A549 (cell line): ENCODE measurements at regions not wholly inside any gene's neighbourhood (a gene's known extent, or its start where the extent isn't known, plus 50 kb on each side); places are given as distances from the start of the nearest gene placed in this dataset.

Experiments
- ATAC-seq, 2 experiments: fragments of 200-7000 bp in 1 of 2; fragments of >200 bp in 1 of 2; cut with Nextera tagmentation in 1 of 2; cut with Tn5 transposase in 1 of 2; 3 replicates each; pipeline versions ENCODE4 v1.8.0 to v1.9.1; 2018 to 2020; ENCODE audit warnings: mild to moderate bottlenecking in 1 of 2, moderate library complexity in 1 of 2
- CTCF ChIA-PET: fragments of 300-600 bp; sonication (Branson Sonifier 250); formaldehyde crosslinking; extraction: SDS; loops from one replicate; lab custom pipeline; 2021; ENCODE audit warnings: antibody characterized with exemption, inconsistent platforms; lab: Yijun Ruan, JAX
- POLR2A ChIA-PET: fragments of 350-600 bp; formaldehyde crosslinking; extraction: SDS; loops from one replicate; lab custom pipeline; 2021; ENCODE audit warnings: antibody characterized with exemption, inconsistent platforms; lab: Yijun Ruan, JAX
- DNase-seq, 2 experiments: peaks; one replicate each; pipeline versions ENCODE4 v3.0.0 to v3.0.0-alpha.2; 2011 to 2016; ENCODE audit warnings: low read depth in 1 of 2, low spot score in 1 of 2
- FAIRE-seq: peaks from 2 replicates; lab custom pipeline; 2011; peaks lifted over from hg19 to GRCh38; lab: Jason Lieb, UNC
- H3K27ac ChIP-seq, 2 experiments: fragments of >200 bp; sonication (Bioruptor Twin); formaldehyde crosslinking; 3 replicates each; pipeline ENCODE4 v1.5.1; 2016 to 2017
- H3K4me1 ChIP-seq: fragments of >200 bp; sonication (Bioruptor Twin); formaldehyde crosslinking; 3 replicates; pipeline ENCODE4 v1.6.1; 2016
- H3K4me2 ChIP-seq: fragments of >200 bp; sonication (Bioruptor Twin); formaldehyde crosslinking; 3 replicates; pipeline ENCODE4 v1.6.1; 2016
- H3K4me3 ChIP-seq: fragments of >200 bp; sonication (Bioruptor Twin); formaldehyde crosslinking; 3 replicates; pipeline ENCODE4 v1.5.1; 2016
- H3K9me3 ChIP-seq: fragments of >200 bp; sonication (Bioruptor Twin); formaldehyde crosslinking; 3 replicates; pipeline ENCODE4 v1.6.1; 2016
- ATOH8 ChIP-seq: fragments of 250-450 bp; sonication (Bioruptor Pico); IDR thresholded peaks from 2 replicates; pipeline ENCODE4 v1.5.0; 2020; ENCODE audit warnings: low read depth, mild to moderate bottlenecking, moderate library complexity
- CBX2 ChIP-seq: fragments of 200-600 bp; sonication (generic); IDR thresholded peaks from 2 replicates; pipeline ENCODE4 v1.6.1; 2016; ENCODE audit warnings: low read depth, mild to moderate bottlenecking, borderline replicate concordance
- CBX8 ChIP-seq: fragments of 200-600 bp; sonication (generic); IDR thresholded peaks from 2 replicates; pipeline ENCODE4 v1.6.1; 2016
- EP300 ChIP-seq, 2 experiments: fragments of >200 bp; sonication (Bioruptor Twin); formaldehyde crosslinking; IDR thresholded peaks; 2 replicates in 1 of 2; 3 replicates in 1 of 2; pipeline ENCODE4 v1.6.1; 2016 to 2017
- FOSL2 ChIP-seq, 2 experiments: fragments of 450-650 bp in 1 of 2; fragments of >200 bp in 1 of 2; sonication (Bioruptor Twin) in 1 of 2; formaldehyde crosslinking; IDR thresholded peaks; 2 replicates each; pipeline versions ENCODE4 v1.5.0 to v1.6.1; 2016 to 2020; ENCODE audit warnings: mild to moderate bottlenecking in 1 of 2, moderate library complexity in 1 of 2
- GATA3 ChIP-seq: IDR thresholded peaks from 2 replicates; pipeline ENCODE4 v1.6.1; 2012; ENCODE audit warnings: borderline replicate concordance
- HEYL ChIP-seq: fragments of 250-450 bp; sonication (Bioruptor Pico); IDR thresholded peaks from 2 replicates; pipeline ENCODE4 v1.8.0; 2021; ENCODE audit warnings: mild to moderate bottlenecking, moderate library complexity
- JUN ChIP-seq, 2 experiments: fragments of >200 bp; sonication (Bioruptor Twin); formaldehyde crosslinking; IDR thresholded peaks; 2 replicates in 1 of 2; 3 replicates in 1 of 2; pipeline ENCODE4 v1.6.1; 2016 to 2017
- KDM1A ChIP-seq: fragments of 200-600 bp; sonication (generic); IDR thresholded peaks from 2 replicates; pipeline ENCODE4 v1.6.1; 2016; ENCODE audit warnings: low read depth, mild to moderate bottlenecking
- KDM5A ChIP-seq: fragments of 200-600 bp; sonication (generic); IDR thresholded peaks from 2 replicates; pipeline ENCODE4 v1.6.1; 2016; ENCODE audit warnings: antibody characterized with exemption, mild to moderate bottlenecking
- MAX ChIP-seq: IDR thresholded peaks from 2 replicates; pipeline ENCODE4 v1.6.1; 2012
- NR3C1 ChIP-seq: fragments of >200 bp; sonication (Bioruptor Twin); formaldehyde crosslinking; IDR thresholded peaks from 3 replicates; pipeline ENCODE4 v1.6.1; 2017
- POLR2A ChIP-seq: IDR thresholded peaks from 2 replicates; pipeline ENCODE4 v1.6.1; 2012; ENCODE audit warnings: mild to moderate bottlenecking, low read length
- POLR2AphosphoS2 ChIP-seq: conservative IDR thresholded peaks from 2 replicates; pipeline ENCODE4 v1.6.1; 2012; ENCODE audit warnings: low read length, improper control_type of control experiment, inconsistent platforms
- RARB ChIP-seq: fragments of 250-450 bp; sonication (Bioruptor Pico); IDR thresholded peaks from 2 replicates; pipeline ENCODE4 v1.8.0; 2021; ENCODE audit warnings: mild to moderate bottlenecking, moderate library complexity
- RCOR1 ChIP-seq: fragments of 150-350 bp; IDR thresholded peaks from 2 replicates; pipeline ENCODE4 v1.6.1; 2014; ENCODE audit warnings: antibody characterized with exemption, low read length, low read depth
- SMC3 ChIP-seq: fragments of >200 bp; sonication (Bioruptor Twin); formaldehyde crosslinking; IDR thresholded peaks from 3 replicates; pipeline ENCODE4 v1.6.1; 2018; ENCODE audit warnings: inconsistent platforms
- TP53 ChIP-seq: fragments of 250-450 bp; sonication (Bioruptor Pico); IDR thresholded peaks from 2 replicates; pipeline ENCODE4 v1.5.0; 2021; ENCODE audit warnings: mild to moderate bottlenecking, moderate library complexity
- USF2 ChIP-seq: fragments of 450-650 bp; IDR thresholded peaks from 2 replicates; pipeline ENCODE4 v1.6.1; 2014; ENCODE audit warnings: antibody characterized with exemption
- WGBS: methylation state at CpG from one replicate; pipeline ENCODE4 v1.1.6; 2017; ENCODE audit errors: missing lambda C conversion rate; 5-methylcytosine and 5-hydroxymethylcytosine counted together
- TF ChIP-seq, protein P1 (sequence below): fragments of >200 bp; sonication (Bioruptor Twin); formaldehyde crosslinking; IDR thresholded peaks from 3 replicates; pipeline ENCODE4 v1.5.1; 2016
- TF ChIP-seq, protein P2 (sequence below): fragments of 200-600 bp; sonication (generic); IDR thresholded peaks from 2 replicates; pipeline ENCODE4 v1.6.1; 2016; ENCODE audit warnings: antibody characterized with exemption, mild to moderate bottlenecking, moderate library complexity
- TF ChIP-seq, protein P3 (sequence below): fragments of 250-450 bp; sonication (Bioruptor Pico); IDR thresholded peaks from 2 replicates; pipeline ENCODE4 v1.5.0; 2021; ENCODE audit warnings: mild to moderate bottlenecking, moderate library complexity, borderline replicate concordance
- TF ChIP-seq, protein P4 (sequence below): IDR thresholded peaks from 2 replicates; pipeline ENCODE4 v1.6.1; 2012; ENCODE audit warnings: low read depth, borderline replicate concordance

DNA sequence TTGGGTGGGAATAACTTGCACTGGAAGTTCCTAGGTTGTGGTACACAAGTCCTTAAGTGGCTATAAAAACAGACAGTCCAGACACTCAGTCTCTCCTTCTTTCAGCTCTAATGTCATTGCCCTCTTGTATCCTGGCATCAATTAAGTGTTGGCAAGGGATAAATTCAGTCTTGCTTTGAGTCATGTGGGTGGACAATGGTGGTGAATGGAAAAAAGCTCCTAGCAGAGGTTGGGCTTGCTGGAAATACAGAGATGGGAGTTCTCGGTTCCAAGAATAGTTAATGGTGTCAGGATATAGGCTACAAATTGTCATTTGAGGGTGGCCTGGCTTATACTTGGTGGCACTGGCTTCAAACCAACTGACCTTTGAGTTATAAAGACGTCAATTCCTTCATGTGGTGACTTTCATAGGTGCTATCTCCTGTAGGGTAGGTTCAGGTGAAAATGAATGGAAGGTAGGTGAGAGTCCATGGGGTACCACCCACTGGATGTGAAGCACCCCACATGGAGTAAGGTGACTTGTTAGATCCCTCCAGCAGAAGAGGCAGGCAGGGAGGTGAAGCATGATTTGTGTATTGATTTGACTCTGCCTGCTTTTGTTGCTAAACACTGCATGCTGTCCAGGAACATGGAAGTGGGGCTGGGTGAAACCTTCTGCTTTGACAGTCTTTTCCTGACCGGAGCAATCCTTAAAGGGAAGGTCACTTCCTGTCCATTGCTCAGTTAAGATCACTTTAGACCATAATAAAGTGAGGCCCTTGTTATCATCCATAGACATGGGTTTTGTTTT, 102.0 kb downstream of the LACC1 start:
- no peak overlapping the region for H3K4me2 ChIP-seq
- H3K4me3 ChIP-seq, result no peak overlapping the region
- no peak for ATAC-seq
- ChIA-PET POLR2A (no interaction called here), CTCF (no interaction called here)
- FAIRE-seq, result no peak
- H3K4me1 ChIP-seq, result no peaks in the 10 kb centered on the region
- no peak for DNase-seq
- no peak overlapping the region for H3K27ac ChIP-seq
- TF ChIP-seq KDM5A (no peak), POLR2AphosphoS2 (no peak), FOSL2 (IDR thresholded peaks at IDR 0.05) (no peak), FOSL2 (CRISPR knock-in tag; IDR thresholded peaks at IDR 0.05) (no peak), EP300 (IDR thresholded peaks at IDR 0.05) (no peak), USF2 (no peak), RCOR1 (no peak), GATA3 (no peak)
- TF ChIP-seq, protein P1, sequence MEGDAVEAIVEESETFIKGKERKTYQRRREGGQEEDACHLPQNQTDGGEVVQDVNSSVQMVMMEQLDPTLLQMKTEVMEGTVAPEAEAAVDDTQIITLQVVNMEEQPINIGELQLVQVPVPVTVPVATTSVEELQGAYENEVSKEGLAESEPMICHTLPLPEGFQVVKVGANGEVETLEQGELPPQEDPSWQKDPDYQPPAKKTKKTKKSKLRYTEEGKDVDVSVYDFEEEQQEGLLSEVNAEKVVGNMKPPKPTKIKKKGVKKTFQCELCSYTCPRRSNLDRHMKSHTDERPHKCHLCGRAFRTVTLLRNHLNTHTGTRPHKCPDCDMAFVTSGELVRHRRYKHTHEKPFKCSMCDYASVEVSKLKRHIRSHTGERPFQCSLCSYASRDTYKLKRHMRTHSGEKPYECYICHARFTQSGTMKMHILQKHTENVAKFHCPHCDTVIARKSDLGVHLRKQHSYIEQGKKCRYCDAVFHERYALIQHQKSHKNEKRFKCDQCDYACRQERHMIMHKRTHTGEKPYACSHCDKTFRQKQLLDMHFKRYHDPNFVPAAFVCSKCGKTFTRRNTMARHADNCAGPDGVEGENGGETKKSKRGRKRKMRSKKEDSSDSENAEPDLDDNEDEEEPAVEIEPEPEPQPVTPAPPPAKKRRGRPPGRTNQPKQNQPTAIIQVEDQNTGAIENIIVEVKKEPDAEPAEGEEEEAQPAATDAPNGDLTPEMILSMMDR, result no peak
- H3K9me3 ChIP-seq, result no peaks in the 10 kb centered on the region
- 71% methylated on average over 3 of the region's 3 CpGs for WGBS

DNA sequence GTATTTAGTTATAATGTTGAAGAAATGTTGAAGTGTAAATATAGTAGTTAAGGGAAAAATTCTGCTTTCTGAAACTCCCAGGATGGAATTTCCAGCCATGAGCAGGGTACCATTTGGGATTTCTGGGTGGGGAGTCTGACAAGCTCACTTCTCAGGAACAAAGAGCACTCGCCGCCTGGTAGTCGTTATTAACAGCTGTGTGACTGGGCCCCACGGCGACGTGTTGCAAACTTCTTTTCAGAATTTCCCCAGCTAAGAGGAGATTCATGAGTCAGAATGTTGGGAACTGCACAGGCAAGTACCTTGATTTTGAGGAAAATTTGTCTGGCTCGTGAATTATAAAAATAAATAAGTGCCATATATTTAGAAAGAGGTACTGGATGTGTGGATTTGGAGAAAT, 103.7 kb downstream of the LACC1 start:
- DNase-seq (no peak), ATAC-seq (no peak), FAIRE-seq (no peak)
- no peaks in the 10 kb centered on the region for H3K4me1 ChIP-seq
- H3K27ac ChIP-seq, result no peak overlapping the region
- 81% methylated on average over 7 of the region's 7 CpGs for WGBS
- H3K9me3 ChIP-seq, result no peaks in the 10 kb centered on the region
- CTCF ChIA-PET, result no interaction called here
- H3K4me3 ChIP-seq, result no peak overlapping the region
- H3K4me2 ChIP-seq, result no peak overlapping the region
- POLR2A ChIA-PET, result no interaction called here
- TF ChIP-seq, protein P2, sequence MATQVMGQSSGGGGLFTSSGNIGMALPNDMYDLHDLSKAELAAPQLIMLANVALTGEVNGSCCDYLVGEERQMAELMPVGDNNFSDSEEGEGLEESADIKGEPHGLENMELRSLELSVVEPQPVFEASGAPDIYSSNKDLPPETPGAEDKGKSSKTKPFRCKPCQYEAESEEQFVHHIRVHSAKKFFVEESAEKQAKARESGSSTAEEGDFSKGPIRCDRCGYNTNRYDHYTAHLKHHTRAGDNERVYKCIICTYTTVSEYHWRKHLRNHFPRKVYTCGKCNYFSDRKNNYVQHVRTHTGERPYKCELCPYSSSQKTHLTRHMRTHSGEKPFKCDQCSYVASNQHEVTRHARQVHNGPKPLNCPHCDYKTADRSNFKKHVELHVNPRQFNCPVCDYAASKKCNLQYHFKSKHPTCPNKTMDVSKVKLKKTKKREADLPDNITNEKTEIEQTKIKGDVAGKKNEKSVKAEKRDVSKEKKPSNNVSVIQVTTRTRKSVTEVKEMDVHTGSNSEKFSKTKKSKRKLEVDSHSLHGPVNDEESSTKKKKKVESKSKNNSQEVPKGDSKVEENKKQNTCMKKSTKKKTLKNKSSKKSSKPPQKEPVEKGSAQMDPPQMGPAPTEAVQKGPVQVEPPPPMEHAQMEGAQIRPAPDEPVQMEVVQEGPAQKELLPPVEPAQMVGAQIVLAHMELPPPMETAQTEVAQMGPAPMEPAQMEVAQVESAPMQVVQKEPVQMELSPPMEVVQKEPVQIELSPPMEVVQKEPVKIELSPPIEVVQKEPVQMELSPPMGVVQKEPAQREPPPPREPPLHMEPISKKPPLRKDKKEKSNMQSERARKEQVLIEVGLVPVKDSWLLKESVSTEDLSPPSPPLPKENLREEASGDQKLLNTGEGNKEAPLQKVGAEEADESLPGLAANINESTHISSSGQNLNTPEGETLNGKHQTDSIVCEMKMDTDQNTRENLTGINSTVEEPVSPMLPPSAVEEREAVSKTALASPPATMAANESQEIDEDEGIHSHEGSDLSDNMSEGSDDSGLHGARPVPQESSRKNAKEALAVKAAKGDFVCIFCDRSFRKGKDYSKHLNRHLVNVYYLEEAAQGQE, result no peak
- TF ChIP-seq MAX, result no peak
- no peak for TF ChIP-seq ATOH8
- TF ChIP-seq JUN (IDR thresholded peaks at IDR 0.05), result no peak
- TF ChIP-seq KDM1A, result no peak
- TF ChIP-seq HEYL, result no peak
- TF ChIP-seq, protein P3, sequence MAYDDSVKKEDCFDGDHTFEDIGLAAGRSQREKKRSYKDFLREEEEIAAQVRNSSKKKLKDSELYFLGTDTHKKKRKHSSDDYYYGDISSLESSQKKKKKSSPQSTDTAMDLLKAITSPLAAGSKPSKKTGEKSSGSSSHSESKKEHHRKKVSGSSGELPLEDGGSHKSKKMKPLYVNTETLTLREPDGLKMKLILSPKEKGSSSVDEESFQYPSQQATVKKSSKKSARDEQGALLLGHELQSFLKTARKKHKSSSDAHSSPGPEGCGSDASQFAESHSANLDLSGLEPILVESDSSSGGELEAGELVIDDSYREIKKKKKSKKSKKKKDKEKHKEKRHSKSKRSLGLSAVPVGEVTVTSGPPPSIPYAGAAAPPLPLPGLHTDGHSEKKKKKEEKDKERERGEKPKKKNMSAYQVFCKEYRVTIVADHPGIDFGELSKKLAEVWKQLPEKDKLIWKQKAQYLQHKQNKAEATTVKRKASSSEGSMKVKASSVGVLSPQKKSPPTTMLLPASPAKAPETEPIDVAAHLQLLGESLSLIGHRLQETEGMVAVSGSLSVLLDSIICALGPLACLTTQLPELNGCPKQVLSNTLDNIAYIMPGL (CRISPR knock-in tag), result no peak
- no peak for TF ChIP-seq CBX2
- TF ChIP-seq POLR2A, result no peak
- TF ChIP-seq USF2, result no peak
- no peak for TF ChIP-seq SMC3
- TF ChIP-seq, protein P1, result no peak
- TF ChIP-seq RARB (CRISPR knock-in tag), result no peak
- TF ChIP-seq NR3C1, result no peak
- TF ChIP-seq KDM5A, result no peak
- TF ChIP-seq CBX8, result no peak
- no peak for TF ChIP-seq TP53 (CRISPR knock-in tag)
- TF ChIP-seq, protein P4, sequence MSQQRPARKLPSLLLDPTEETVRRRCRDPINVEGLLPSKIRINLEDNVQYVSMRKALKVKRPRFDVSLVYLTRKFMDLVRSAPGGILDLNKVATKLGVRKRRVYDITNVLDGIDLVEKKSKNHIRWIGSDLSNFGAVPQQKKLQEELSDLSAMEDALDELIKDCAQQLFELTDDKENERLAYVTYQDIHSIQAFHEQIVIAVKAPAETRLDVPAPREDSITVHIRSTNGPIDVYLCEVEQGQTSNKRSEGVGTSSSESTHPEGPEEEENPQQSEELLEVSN, result no peak
